Left lung (tissue), 4 donors: ENCODE measurements at regions not wholly inside any gene's neighbourhood (a gene's known extent, or its start where the extent isn't known, plus 50 kb on each side); places are given as distances from the start of the nearest gene placed in this dataset.

Experiments
- ATAC-seq: fragments of 200-7000 bp; cut with Tn5 transposase; one replicate; pipeline ENCODE4 v1.9.1; 2020; ENCODE audit warnings: moderate library complexity
- DNase-seq, 4 donors: peaks; one replicate each; pipeline ENCODE4 v3.0.0-alpha.2; 2013 to 2020
- H3K27ac ChIP-seq, 2 donors: fragments of 200-600 bp; sonication (generic) in 1 of 2; one replicate each; pipeline versions ENCODE4 v1.5.0 to v1.8.0; 2020 to 2021
- H3K27me3 ChIP-seq, 2 donors: fragments of 200-600 bp; sonication (generic) in 1 of 2; one replicate each; pipeline versions ENCODE4 v1.5.0 to v1.8.0; 2020 to 2021
- H3K36me3 ChIP-seq, 2 donors: fragments of 200-600 bp; sonication (generic) in 1 of 2; one replicate each; pipeline versions ENCODE4 v1.5.0 to v1.8.0; 2020 to 2021
- H3K4me1 ChIP-seq, 2 donors: fragments of 200-600 bp; one replicate each; pipeline ENCODE4 v1.8.0; 2021
- H3K4me3 ChIP-seq, 2 donors: fragments of 200-600 bp; sonication (generic) in 1 of 2; one replicate each; pipeline versions ENCODE4 v1.5.0 to v1.8.0; 2020 to 2021; ENCODE audit warnings: mild to moderate bottlenecking in 1 of 2
- H3K9me3 ChIP-seq, 2 donors: fragments of 200-600 bp; sonication (generic) in 1 of 2; one replicate each; pipeline versions ENCODE4 v1.5.0 to v1.8.0; 2020 to 2021
- intact Hi-C, 2 donors: fragments of 100-400 bp; cut with DNase I; formaldehyde crosslinking; loops; one replicate each; pipeline versions ENCODE4 v1.11.2 to v1.14.2; 2022
- TF ChIP-seq, protein P1 (sequence below), 2 donors: fragments of 200-600 bp; sonication (generic) in 1 of 2; IDR thresholded peaks; one replicate each; pipeline versions ENCODE4 v1.5.0 to v1.8.0; 2021; ENCODE audit warnings: antibody characterized with exemption in 2 of 2
- donor health status: DM: no; HTN: yes; CAD: no.
- donor health status: DM: no; HTN: no; CAD: no.

DNA sequence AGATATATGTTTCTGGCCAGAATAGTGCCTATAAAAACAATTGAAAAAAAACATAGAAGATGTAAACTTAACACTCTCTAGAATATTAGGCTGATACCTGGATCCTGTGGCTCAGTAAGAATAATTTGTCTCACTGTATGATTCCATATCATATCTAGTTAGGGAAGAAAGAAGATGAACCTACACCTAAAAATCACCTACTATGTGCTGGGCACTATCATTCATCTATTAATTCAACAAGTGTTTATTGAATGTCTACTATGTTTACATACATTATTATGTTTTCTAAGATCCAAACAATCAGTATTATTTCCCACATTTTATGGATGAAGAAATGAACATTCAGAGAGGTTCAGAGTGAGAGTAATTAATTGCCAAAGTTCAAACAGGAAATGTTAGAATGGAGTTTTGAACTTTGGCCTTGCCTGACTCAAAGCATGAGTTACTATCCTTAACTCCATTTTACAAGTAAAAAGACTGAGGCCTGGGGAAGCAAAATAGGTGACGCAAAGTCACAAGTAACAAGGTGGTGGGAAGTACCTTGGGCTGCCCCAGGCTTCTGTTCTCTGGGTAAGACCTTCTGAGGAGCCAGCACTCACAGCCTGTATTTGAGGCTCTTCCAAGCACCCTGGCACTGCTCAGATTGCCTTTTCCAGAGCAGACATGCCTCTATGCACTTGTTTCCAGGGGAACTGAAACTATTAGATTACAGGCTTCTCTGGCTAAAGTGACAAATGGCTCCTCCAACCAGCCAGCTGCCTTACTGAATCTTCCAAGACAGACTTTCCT lies 111.1 kb upstream of the ACSL4 start:
- intact Hi-C loops = no loop called here
- H3K27ac ChIP-seq = no peak overlapping the region
- peaks cover 0 to 44% of the 10 kb centered on the region in 2 donors for H3K4me1 ChIP-seq
- TF ChIP-seq, protein P1, sequence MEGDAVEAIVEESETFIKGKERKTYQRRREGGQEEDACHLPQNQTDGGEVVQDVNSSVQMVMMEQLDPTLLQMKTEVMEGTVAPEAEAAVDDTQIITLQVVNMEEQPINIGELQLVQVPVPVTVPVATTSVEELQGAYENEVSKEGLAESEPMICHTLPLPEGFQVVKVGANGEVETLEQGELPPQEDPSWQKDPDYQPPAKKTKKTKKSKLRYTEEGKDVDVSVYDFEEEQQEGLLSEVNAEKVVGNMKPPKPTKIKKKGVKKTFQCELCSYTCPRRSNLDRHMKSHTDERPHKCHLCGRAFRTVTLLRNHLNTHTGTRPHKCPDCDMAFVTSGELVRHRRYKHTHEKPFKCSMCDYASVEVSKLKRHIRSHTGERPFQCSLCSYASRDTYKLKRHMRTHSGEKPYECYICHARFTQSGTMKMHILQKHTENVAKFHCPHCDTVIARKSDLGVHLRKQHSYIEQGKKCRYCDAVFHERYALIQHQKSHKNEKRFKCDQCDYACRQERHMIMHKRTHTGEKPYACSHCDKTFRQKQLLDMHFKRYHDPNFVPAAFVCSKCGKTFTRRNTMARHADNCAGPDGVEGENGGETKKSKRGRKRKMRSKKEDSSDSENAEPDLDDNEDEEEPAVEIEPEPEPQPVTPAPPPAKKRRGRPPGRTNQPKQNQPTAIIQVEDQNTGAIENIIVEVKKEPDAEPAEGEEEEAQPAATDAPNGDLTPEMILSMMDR (IDR thresholded peaks at IDR 0.05) = no peak
- no peaks in the 10 kb centered on the region for H3K36me3 ChIP-seq
- no peaks in the 10 kb centered on the region for H3K27me3 ChIP-seq
- no peaks in the 10 kb centered on the region for H3K9me3 ChIP-seq
- no peak for ATAC-seq
- no peak for DNase-seq
- H3K4me3 ChIP-seq = no peak overlapping the region

DNA sequence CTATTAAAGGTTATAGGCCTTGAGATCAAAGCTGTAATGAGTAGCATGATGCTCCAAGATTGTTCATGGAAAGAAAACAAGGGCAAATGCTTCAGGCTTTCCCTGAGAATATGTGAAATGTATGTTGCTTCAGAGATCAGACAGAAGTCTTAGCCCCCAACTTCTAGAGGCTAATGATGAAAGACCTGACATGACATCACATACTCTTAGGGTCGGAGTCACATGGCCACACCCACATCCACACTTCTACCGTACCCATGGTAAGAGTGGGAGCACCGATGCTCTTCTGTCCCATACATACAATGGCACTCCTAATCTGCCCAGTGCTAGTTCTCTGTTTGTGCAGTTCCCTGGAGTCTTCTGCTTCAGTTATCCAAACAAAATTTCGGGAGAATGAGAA lies 111.9 kb upstream of the ACSL4 start:
- Histone ChIP-seq H3K27me3 (no peaks in the 10 kb centered on the region), H3K36me3 (no peaks in the 10 kb centered on the region), H3K4me3 (no peak overlapping the region), H3K4me1 (peaks cover 0 to 39% of the 10 kb centered on the region in 2 donors), H3K9me3 (no peaks in the 10 kb centered on the region), H3K27ac (no peak overlapping the region)
- TF ChIP-seq, protein P1 (IDR thresholded peaks at IDR 0.05) = no peak
- ATAC-seq (no peak), DNase-seq (no peak)
- intact Hi-C loops = no loop called here

DNA sequence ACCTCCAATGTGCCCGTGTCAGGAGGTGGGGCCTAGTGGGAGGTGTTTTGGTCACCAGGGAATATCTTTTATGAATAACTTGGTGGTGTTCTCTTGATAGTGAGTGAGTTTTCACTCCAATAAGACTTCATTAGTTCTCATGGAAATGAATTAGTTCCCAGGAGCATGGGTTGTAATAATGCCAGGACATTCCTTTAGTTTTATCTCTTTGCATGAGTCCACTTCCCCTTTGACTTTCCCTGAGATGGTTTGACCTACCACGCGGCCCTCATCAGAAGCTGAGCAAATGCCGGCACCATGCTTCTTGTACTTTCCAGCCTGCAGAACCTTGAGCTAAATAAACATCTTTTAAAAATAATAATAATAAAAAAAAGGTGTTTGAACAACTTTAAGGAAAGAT lies 112.9 kb upstream of the ACSL4 start:
- H3K4me1 ChIP-seq = peaks cover 0 to 36% of the 10 kb centered on the region in 2 donors
- H3K9me3 ChIP-seq = no peaks in the 10 kb centered on the region
- ATAC-seq (no peak), DNase-seq (no peak)
- intact Hi-C loops = no loop called here
- TF ChIP-seq, protein P1 (IDR thresholded peaks at IDR 0.05) = no peak
- no peak overlapping the region for H3K4me3 ChIP-seq
- H3K27me3 ChIP-seq = no peaks in the 10 kb centered on the region
- no peaks in the 10 kb centered on the region for H3K36me3 ChIP-seq
- H3K27ac ChIP-seq = no peak overlapping the region

DNA sequence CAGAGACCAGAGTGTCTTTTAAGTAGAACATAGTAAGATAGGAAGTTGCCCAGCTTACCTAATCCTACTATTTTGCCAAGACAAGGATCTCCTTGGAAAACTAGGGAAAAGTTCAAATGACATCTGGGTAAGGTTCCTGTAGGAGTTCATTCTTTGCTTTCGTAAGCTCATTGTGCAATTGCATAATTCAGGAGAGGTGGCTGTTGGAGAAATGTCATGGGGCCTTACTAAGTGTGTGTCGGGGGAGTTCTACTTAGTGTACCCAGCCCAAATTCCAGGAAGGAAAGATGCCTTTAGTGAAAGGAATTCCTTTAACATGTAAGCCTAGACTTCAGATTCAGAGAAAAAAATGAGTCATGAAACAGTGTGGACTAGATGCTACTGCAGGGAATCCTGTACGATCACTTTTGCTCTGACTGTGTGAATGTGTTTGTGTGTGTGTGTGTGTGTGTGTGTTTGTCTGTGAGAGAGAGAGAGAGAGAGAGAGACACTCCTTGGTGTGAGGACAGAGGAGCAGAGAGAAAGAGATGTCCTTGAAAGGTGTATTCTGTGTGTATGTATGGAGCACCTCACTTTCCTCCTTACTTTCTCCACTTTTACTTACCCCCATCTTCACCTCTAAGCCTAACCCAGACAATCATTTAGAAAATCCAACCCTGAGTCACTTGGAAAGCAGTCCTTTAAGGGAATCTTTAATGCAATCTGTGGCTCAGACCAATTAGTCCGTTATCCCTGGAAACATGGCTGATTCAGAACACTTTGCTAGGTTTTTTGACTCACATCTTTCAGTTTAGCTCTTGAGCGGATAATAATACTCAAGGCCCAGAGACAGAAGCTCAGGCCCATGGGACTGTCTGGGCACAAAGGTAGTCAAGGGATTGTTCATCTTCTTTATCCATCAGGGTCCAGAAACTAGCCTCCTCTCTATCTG lies 114.5 kb upstream of the ACSL4 start:
- no peak overlapping the region for H3K27ac ChIP-seq
- ATAC-seq = peak; percentile 79

More for the DNA sequence above, 114.5 kb upstream of the ACSL4 start:
- intact Hi-C loops = no loop called here
- Histone ChIP-seq H3K4me1 (peaks cover 0 to 27% of the 10 kb centered on the region in 2 donors), H3K4me3 (no peak overlapping the region), H3K36me3 (no peaks in the 10 kb centered on the region), H3K9me3 (no peaks in the 10 kb centered on the region), H3K27me3 (no peaks in the 10 kb centered on the region)
- TF ChIP-seq, protein P1 (IDR thresholded peaks at IDR 0.05) = no peak
- no peak for DNase-seq
